Stimulated activated CD8-positive, alpha-beta memory T cell treated with anti-CD3 and anti-CD28 coated beads, Interleukin-12 subunit alpha, Interleukin-12 subunit beta, amount 100 ng/mL, for 24 hours (primary cell): ENCODE measurements at regions not wholly inside any gene's neighbourhood (a gene's known extent, or its start where the extent isn't known, plus 50 kb on each side); places are given as distances from the start of the nearest gene placed in this dataset.
"Not testable (repeated sequence)": the region's sequence is repeated elsewhere in the genome, so short reads cannot be mapped to it uniquely, and the experiment has no call there.

Experiments
- DNase-seq: peaks from one replicate; pipeline ENCODE4 v3.0.0-alpha.2; 2020; ENCODE audit errors: extremely low read depth

DNA sequence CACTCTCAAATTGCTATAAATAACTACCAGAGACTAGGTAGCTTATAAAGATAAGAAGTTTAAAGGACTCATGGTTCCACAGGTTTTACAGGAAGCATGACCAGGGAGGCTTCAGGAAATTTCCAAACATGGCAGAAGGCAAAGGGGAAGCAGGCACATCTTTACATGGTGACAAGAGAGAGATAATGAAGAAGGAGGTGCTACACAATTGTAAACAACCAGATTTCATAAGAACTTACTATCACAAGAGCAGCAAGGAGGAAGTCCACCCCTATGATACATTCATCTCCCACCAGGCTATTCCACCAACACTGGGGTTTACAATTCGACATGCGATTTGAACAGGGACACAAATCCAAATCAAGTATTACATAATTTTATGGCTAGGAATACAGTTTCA lies 257.7 kb downstream of the BTG1 start:
- no peak for DNase-seq

DNA sequence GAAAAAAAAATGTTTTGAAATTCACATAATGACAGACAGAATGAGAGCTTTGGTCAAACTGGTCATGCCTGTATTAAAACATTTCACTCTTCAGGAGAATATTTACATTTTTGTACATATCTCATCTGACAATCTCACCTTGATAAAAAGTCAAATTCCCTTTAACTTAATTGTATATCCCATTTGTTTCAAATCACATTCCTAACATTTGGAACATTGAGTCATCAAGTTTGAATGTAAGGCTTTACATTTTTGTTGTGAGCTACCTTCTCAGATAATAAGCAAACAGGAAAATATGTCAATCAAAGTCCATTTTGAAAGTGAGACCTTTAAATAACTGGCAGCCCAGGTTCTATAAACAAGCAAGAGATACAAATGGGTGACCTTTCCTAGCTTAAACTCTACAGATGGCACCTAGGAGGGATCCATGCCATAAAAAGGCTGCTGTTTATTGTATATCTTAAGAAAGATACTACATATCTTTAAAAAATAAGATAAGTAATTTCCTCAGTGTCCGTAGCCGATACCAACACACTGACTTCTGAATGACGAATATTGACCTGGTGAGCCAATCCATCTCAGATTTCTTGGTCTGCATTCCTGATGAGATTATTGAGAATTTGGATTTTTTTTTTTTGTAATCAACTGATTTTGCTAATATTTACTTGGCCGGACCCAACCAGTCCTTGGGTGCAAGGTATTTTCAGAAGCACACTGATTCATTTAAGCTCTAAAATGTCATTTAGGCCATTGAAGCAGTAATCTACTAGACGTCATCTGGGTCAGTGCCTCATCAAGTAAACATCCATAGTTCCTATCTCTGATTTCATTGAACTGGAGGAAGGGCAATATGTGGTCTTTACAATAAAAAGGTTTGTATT lies 259.6 kb downstream of the BTG1 start:
- DNase-seq, result no peak

- DNase-seq, result no peak
Observed at GRCh38 chr12:91884230-91884629, 261.4 kb downstream of the BTG1 start.

- no peak for DNase-seq
Observed at GRCh38 chr12:91883811-91884210, 261.8 kb downstream of the BTG1 start.

DNA sequence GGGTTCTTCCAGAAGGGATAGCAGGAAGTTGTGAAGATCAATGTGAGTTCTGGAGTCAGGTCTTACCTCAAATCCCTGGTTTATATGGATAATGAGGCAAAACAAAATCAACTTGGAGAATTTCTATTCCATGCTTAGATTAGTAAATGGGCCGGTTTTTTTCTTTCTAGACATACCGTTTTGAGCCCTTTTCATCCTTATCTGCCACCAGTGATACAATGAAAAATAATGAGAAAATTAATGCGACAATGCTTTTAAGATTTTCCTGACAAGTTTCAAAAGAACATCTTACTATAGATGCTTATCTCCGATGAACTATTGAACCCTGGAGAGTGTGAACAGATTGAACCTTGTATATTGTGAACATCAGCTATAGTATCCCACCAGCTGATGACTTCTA lies 262.7 kb downstream of the BTG1 start:
- DNase-seq, result no peak

- DNase-seq, result no peak
Observed at GRCh38 chr12:91880528-91880927, 265.1 kb downstream of the BTG1 start.

DNA sequence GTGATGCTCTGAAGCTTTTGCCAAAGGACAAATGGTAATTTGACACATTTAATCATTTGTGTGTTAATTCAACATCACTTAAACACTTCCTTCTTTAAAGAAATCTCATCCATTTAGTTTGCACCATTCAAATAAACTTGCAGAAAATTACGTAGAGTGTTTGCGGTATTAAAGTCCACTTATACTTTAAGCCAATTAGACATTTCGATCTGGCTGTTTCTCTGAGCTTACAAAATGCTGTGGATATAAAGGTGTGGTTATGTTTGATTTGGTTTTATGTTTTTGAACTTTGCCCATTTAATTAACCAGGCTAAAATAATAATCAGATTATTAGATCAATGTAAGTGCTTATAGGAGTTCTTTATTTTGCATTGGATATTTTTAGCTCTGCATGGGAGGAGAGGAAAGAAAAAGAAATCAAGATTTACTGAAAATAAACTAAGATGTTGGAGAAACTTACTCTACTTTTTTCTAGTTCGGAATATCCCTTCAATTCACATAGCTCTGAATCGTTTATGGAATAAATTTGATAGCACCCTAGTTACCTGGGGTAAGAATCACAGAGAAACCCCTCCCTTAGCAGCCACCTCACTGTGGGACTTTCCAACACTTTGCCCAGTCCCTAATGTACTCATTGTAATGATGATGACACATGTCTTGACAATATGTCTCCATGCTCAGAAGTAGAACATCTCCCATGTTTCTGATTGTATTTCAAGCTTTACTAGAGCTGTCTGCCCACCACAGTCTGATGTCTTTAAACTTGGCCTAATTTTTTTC lies 268.0 kb downstream of the BTG1 start:
- DNase-seq, result no peak

DNA sequence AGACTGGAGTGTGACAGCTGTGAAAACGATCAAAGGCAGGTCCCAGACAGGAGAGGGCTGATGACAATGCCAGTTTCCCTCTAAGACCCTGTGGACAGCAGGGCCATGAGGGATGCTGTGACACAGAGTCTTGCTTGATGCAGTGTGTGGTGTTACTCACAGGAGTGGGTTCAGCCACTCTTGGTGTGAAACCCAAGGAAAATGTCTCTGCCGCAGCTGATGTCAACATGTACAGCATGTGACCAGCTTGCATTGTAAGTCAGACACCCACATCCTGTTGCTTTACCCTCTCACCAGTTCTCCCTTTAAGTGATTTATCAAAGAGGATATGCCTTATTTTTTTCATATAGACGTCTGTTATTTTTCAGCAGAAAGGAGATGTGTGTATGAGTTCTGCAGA lies 268.6 kb downstream of the BTG1 start:
- peak; percentile 62 for DNase-seq

DNA sequence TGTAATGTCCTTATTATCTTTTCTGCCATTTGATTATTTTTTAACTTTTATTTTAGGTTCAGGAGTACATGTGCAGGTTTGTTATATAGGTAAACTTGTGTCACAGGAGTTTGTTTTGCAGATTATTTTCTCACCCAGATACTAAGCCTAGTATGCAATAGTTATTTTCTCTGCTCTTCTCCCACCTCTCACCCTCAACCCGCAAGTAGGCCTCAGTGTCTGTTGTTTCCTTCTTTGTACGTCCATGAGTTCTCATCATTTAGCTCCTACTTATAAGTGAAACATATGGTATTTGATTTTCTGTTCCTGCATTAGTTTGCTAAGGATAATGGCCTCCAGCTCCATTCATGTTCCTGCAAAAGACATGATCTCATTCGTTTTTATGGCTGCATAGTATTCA lies 270.0 kb downstream of the BTG1 start:
- DNase-seq, result not testable (repeated sequence)

DNA sequence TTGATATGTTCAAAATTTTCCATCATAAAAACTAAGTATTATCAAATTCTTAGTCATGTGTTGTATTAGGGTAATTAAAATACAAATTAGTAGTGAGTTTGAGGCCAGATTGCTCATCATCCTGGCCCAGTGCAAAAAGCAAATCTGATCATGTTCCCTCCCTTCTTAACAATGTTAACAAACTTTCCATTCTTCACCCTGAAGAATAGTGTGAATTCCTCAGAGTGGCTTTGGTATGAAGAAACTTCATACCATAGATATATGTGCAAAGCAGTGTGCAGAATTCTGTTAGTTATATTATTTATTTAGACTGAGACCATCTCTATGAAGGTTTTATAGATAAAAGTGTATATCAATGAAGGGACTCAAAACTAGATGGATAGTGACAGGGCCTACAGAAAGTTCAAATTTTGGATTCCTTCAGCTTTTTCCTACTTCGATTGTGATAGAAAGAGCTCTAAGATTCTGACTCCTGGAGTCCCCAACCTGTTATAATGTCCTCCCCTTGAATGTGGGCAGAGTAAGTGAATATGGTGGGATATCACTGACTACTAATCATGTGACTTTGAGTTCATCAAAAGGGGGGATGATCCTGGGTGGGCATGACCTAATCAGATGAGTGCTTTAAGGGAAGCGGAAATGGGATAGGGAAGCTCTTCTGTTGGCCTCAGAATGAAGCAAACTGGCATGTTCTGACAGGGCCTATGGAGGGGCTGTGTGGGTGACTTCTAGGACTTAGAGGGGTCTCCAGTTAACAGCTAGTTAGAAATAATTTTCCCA lies 271.4 kb downstream of the BTG1 start:
- DNase-seq, result no peak

DNA sequence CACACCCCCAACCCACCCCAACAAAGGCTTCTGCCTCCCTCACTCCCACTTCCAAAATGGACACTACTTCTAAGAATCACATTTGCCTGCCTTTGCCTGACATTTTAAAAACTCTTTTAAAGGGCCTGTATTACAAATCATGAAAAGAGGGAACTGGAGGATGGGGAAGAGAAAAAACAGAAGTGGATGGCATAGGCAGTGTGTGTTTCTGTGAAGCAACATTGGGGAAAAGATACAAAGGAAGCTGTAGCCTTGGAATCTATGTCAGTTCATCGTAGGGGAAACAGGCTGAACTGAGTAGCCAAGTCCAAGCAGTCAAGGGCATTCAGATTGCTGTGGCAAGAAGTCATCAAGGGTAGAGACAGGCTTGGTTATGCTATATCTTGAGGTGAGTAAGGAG lies 273.9 kb downstream of the BTG1 start:
- no peak for DNase-seq

- no peak for DNase-seq
Observed at GRCh38 chr12:91870872-91871707, 274.6 kb downstream of the BTG1 start.

- DNase-seq, result no peak
Observed at GRCh38 chr12:91868054-91868453, 277.6 kb downstream of the BTG1 start.

- no peak for DNase-seq
Observed at GRCh38 chr12:91866566-91866965, 279.1 kb downstream of the BTG1 start.

GRCh38 chr12:91863702-91864101 lies 281.9 kb downstream of the BTG1 start:
- no peak for DNase-seq

GRCh38 chr12:91861554-91861953 lies 284.1 kb downstream of the BTG1 start:
- DNase-seq, result no peak

- no peak for DNase-seq
Observed at GRCh38 chr12:91859347-91859746, 286.3 kb downstream of the BTG1 start.

DNA sequence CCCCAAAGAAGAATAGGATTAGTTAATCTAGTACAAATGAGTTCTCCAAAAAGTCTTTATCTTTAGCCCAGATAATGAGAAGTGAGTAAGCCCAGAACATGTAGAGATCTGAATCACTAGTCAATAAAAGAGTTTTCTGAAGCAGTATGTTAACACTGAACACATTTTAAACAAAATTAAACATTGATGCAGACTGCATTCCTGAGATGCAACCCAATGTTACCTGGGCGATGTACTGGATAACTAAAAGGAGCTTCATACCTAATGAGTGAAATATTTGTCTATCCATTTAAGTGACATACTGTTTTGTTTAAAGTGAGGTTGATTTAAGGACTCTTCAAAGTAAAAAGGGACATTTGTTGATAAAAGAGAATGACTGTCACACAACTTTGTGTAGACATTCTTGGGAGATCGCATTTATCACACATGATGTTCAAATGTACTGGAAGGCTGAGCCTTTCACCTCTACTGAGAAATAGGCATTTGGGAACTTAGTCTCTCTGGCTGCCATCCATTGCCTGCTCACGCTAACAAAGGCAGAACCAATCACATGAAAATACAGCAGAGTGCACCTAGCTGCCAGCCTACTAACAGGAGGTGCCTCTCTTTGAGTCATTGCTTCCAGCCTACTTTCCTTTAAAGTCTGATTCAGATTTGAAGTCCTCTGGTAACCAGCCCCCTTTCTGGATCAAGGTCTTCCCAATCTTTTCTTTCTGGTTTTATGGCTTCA lies 287.7 kb downstream of the BTG1 start:
- DNase-seq, result no peak

DNA sequence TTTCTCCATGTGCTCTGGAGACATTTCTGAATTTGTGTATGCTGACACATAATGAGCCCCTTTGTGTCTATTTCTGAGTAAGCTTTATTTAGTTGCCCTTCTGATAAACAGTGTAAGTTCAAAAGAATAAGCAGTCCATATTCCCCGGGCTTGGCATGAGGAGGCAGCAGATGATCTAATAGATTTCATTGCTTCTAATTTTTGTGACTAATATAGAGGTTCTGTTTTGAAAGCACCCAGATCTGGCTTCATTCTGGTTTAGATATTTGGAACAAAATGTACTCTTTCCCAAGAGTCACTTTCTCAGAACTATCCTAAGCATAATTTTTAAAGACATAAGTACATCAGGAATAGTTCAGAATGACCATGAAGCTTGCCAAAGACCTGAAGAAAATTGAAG lies 290.9 kb downstream of the BTG1 start:
- DNase-seq, result no peak

GRCh38 chr12:91853350-91854127 lies 292.1 kb downstream of the BTG1 start:
- DNase-seq, result no peak
